ENCODE measurements at regions not wholly inside any gene's neighbourhood (a gene's known extent, or its start where the extent isn't known, plus 50 kb on each side); places are given as distances from the start of the nearest gene placed in this dataset.
A peak's percentile ranks its signal among the peaks of the same experiment; 100 is the strongest.

GRCh38 chr10:113988535-113988934 lies 55.1 kb upstream of the ADRB1 start:
- Histone ChIP-seq H3K27ac (ENCODE audit: low read depth, low read length) (no peak overlapping the region), H3K4me1 (ENCODE audit: insufficient read depth, low read length) (peaks cover 5% of the 10 kb centered on the region), H3K36me3 (ENCODE audit: insufficient read depth, low read length) (no peaks in the 10 kb centered on the region), H3K27me3 (ENCODE audit: insufficient read depth, low read length) (no peaks in the 10 kb centered on the region), H3K9me3 (ENCODE audit: control insufficient read depth in 1 of 2, low read length in 2 of 2) (no peaks in the 10 kb centered on the region), H3K4me3 (ENCODE audit: low read length in 2 of 2) (no peak overlapping the region)
- POLR2A ChIA-PET (ENCODE audit: partially characterized antibody), result no interaction called here
- peaks cover 5 to 12% of the 10 kb centered on the region in 2 donors for H3K27me3 Mint-ChIP-seq
- peaks cover 0 to 11% (median 4%) of the 10 kb centered on the region in 8 donors for H3K9me3 Mint-ChIP-seq
- H3K36me3 Mint-ChIP-seq, result no peaks in the 10 kb centered on the region
- CTCF ChIA-PET (ENCODE audit: partially characterized antibody), result no interaction called here
- H3K4me3 Mint-ChIP-seq, result no peak overlapping the region
- peaks cover 5 to 9% (median 7%) of the 10 kb centered on the region in 4 donors for H3K4me1 Mint-ChIP-seq
- intact Hi-C loops (cut with micrococcal nuclease), result no loop called here
- no peak for DNase-seq
- H3K27ac Mint-ChIP-seq, result no peak overlapping the region

- ChIA-PET POLR2A (ENCODE audit: partially characterized antibody) (no interaction called here), CTCF (ENCODE audit: partially characterized antibody) (no interaction called here)
- Histone ChIP-seq H3K27ac (ENCODE audit: low read depth, low read length) (no peak overlapping the region), H3K4me3 (ENCODE audit: low read length in 2 of 2) (no peak overlapping the region), H3K4me1 (ENCODE audit: insufficient read depth, low read length) (no peaks in the 10 kb centered on the region), H3K27me3 (ENCODE audit: insufficient read depth, low read length) (no peaks in the 10 kb centered on the region), H3K36me3 (ENCODE audit: insufficient read depth, low read length) (no peaks in the 10 kb centered on the region), H3K9me3 (ENCODE audit: control insufficient read depth in 1 of 2, low read length in 2 of 2) (no peaks in the 10 kb centered on the region)
- Mint-ChIP-seq H3K27ac (peak overlapping the region in 1 of 7 donors; percentile 47), H3K36me3 (no peaks in the 10 kb centered on the region), H3K27me3 (peaks cover 8 to 21% of the 10 kb centered on the region in 2 donors), H3K9me3 (peaks cover 0 to 11% (median 4%) of the 10 kb centered on the region in 8 donors), H3K4me1 (peaks cover 0 to 4% (median under 1%) of the 10 kb centered on the region in 4 donors), H3K4me3 (no peak overlapping the region)
- intact Hi-C loops (cut with micrococcal nuclease), result no loop called here
- DNase-seq, result no peak
These were observed 52.4 kb upstream of the ADRB1 start for GRCh38 chr10:113991091-113991860.

- no peaks in the 10 kb centered on the region for H3K4me1 ChIP-seq (ENCODE audit: insufficient read depth, low read length)
- no peak overlapping the region for H3K4me3 ChIP-seq (ENCODE audit: low read length in 2 of 2)
- H3K27me3 ChIP-seq (ENCODE audit: insufficient read depth, low read length), result no peaks in the 10 kb centered on the region
- Mint-ChIP-seq H3K4me1 (peaks cover 0 to 4% (median under 1%) of the 10 kb centered on the region in 4 donors), H3K27ac (no peak overlapping the region), H3K4me3 (no peak overlapping the region), H3K27me3 (peaks cover 8 to 26% of the 10 kb centered on the region in 2 donors), H3K9me3 (peaks cover 0 to 7% (median 3%) of the 10 kb centered on the region in 8 donors), H3K36me3 (no peaks in the 10 kb centered on the region)
- H3K9me3 ChIP-seq (ENCODE audit: control insufficient read depth in 1 of 2, low read length in 2 of 2), result no peaks in the 10 kb centered on the region
- ChIA-PET POLR2A (ENCODE audit: partially characterized antibody) (no interaction called here), CTCF (ENCODE audit: partially characterized antibody) (no interaction called here)
- no peaks in the 10 kb centered on the region for H3K36me3 ChIP-seq (ENCODE audit: insufficient read depth, low read length)
- intact Hi-C loops (cut with micrococcal nuclease), result loop anchor here (1.0 kb wide), 1 partner anchor 193 kb away; no protein-coding TSS in a partner anchor
- DNase-seq, result no peak
- H3K27ac ChIP-seq (ENCODE audit: low read depth, low read length), result no peak overlapping the region
These were observed 51.1 kb upstream of the ADRB1 start for GRCh38 chr10:113992471-113993011.

- H3K4me3 ChIP-seq (ENCODE audit: low read length in 2 of 2), result no peak overlapping the region
- peak in 1 of 5 donors; percentile 6 for DNase-seq
- no peak overlapping the region for H3K27ac ChIP-seq (ENCODE audit: low read depth, low read length)
- peaks cover 8 to 25% of the 10 kb centered on the region in 2 donors for H3K27me3 Mint-ChIP-seq
- H3K4me3 Mint-ChIP-seq, result no peak overlapping the region
- H3K36me3 Mint-ChIP-seq, result no peaks in the 10 kb centered on the region
- peaks cover 0 to 4% (median under 1%) of the 10 kb centered on the region in 4 donors for H3K4me1 Mint-ChIP-seq
- ChIA-PET CTCF (ENCODE audit: partially characterized antibody) (no interaction called here), POLR2A (ENCODE audit: partially characterized antibody) (no interaction called here)
- H3K9me3 Mint-ChIP-seq, result no peaks in the 10 kb centered on the region
- no peaks in the 10 kb centered on the region for H3K9me3 ChIP-seq (ENCODE audit: control insufficient read depth in 1 of 2, low read length in 2 of 2)
- H3K27ac Mint-ChIP-seq, result no peak overlapping the region
- H3K27me3 ChIP-seq (ENCODE audit: insufficient read depth, low read length), result no peaks in the 10 kb centered on the region
- H3K36me3 ChIP-seq (ENCODE audit: insufficient read depth, low read length), result no peaks in the 10 kb centered on the region
- no peaks in the 10 kb centered on the region for H3K4me1 ChIP-seq (ENCODE audit: insufficient read depth, low read length)
- intact Hi-C loops (cut with micrococcal nuclease), result loop anchor here (1.0 kb wide), 1 partner anchor 194 kb away; no protein-coding TSS in a partner anchor
These were observed 50.1 kb upstream of the ADRB1 start for GRCh38 chr10:113993489-113993991.
